ENCODE measurements at regions not wholly inside any gene's neighbourhood (a gene's known extent, or its start where the extent isn't known, plus 50 kb on each side); places are given as distances from the start of the nearest gene placed in this dataset.

GRCh38 chr16:72224260-72224768, 52.4 kb upstream of the PMFBP1 start:
- TF ChIP-seq FOXM1 (IDR thresholded peaks at IDR 0.05; ENCODE audit: borderline replicate concordance, low read depth) = no peak
- TF ChIP-seq EP300 (IDR thresholded peaks at IDR 0.05; ENCODE audit: borderline replicate concordance) = no peak
- no peak for TF ChIP-seq MAX (IDR thresholded peaks at IDR 0.05)
- no peak for TF ChIP-seq NFIC (IDR thresholded peaks at IDR 0.05)
- TF ChIP-seq TAF1 (IDR thresholded peaks at IDR 0.05; ENCODE audit: low read depth) = no peak
- TF ChIP-seq RAD21 (IDR thresholded peaks at IDR 0.05; ENCODE audit: low read depth) = no peak
- TF ChIP-seq REST (IDR thresholded peaks at IDR 0.05; ENCODE audit: low read depth) = no peak
- no peak for TF ChIP-seq USF1 (IDR thresholded peaks at IDR 0.05)
- TF ChIP-seq YY1 (IDR thresholded peaks at IDR 0.05; ENCODE audit: low read depth) = no peak
- TF ChIP-seq CREB1 (IDR thresholded peaks at IDR 0.05; ENCODE audit: low read depth) = no peak
- no peak for TF ChIP-seq TCF12 (IDR thresholded peaks at IDR 0.05; ENCODE audit: low read depth)
- TF ChIP-seq TEAD4 (IDR thresholded peaks at IDR 0.05) = no peak
